Astrocyte (in vitro differentiated cells and primary cell): ENCODE measurements at regions not wholly inside any gene's neighbourhood (a gene's known extent, or its start where the extent isn't known, plus 50 kb on each side); places are given as distances from the start of the nearest gene placed in this dataset.

Experiments used
- DNase-seq: peaks from one replicate; pipeline ENCODE4 v3.0.0-alpha.2; 2010; ENCODE audit warnings: low read depth
- FAIRE-seq: peaks from 2 replicates; lab custom pipeline; 2011; peaks lifted over from hg19 to GRCh38; lab: Jason Lieb, UNC
- H2AFZ ChIP-seq: 2 replicates; pipeline ENCODE4 v1.6.0; 2012; ENCODE audit warnings: low read depth, low read length, inconsistent platforms
- H3K27ac ChIP-seq: 2 replicates; pipeline ENCODE4 v1.5.1; 2011; ENCODE audit warnings: low read depth, low read length, inconsistent platforms
- H3K27me3 ChIP-seq: 2 replicates; pipeline ENCODE4 v1.6.0; 2011; ENCODE audit warnings: low read length, inconsistent platforms; ENCODE audit not compliant: insufficient read depth
- H3K36me3 ChIP-seq: 2 replicates; pipeline ENCODE4 v1.5.1; 2011; ENCODE audit warnings: low read length, inconsistent platforms; ENCODE audit not compliant: insufficient read depth
- H3K4me1 ChIP-seq: 2 replicates; pipeline ENCODE4 v1.5.1; 2011; ENCODE audit warnings: low read length, inconsistent platforms; ENCODE audit not compliant: insufficient read depth
- H3K4me2 ChIP-seq: 2 replicates; pipeline ENCODE4 v1.6.0; 2012; ENCODE audit warnings: low read length, inconsistent platforms
- H3K4me3 ChIP-seq: 2 replicates; pipeline ENCODE4 v1.5.1; 2011; ENCODE audit warnings: low read depth, mild to moderate bottlenecking, low read length, inconsistent platforms; ENCODE audit not compliant: insufficient read depth
- H3K79me2 ChIP-seq: 2 replicates; pipeline ENCODE4 v1.6.0; 2012; ENCODE audit warnings: mild to moderate bottlenecking, low read length, inconsistent platforms; ENCODE audit not compliant: insufficient read depth
- H3K9ac ChIP-seq: 2 replicates; pipeline ENCODE4 v1.6.0; 2012; ENCODE audit warnings: mild to moderate bottlenecking, low read length, inconsistent platforms
- H3K9me3 ChIP-seq: 2 replicates; pipeline ENCODE4 v1.5.1; 2012; ENCODE audit warnings: low read depth, mild to moderate bottlenecking, low read length, inconsistent platforms; ENCODE audit not compliant: insufficient read depth
- H4K20me1 ChIP-seq: 2 replicates; pipeline ENCODE4 v1.6.0; 2012; ENCODE audit warnings: low read length, inconsistent platforms; ENCODE audit not compliant: insufficient read depth
- H3K27ac Mint-ChIP-seq: one replicate; pipeline ENCODE4 v1.8.0; 2021; ENCODE audit warnings: mild to moderate bottlenecking, mixed read lengths; ENCODE audit not compliant: unreplicated experiment
- H3K27me3 Mint-ChIP-seq: one replicate; pipeline ENCODE4 v1.8.0; 2021; ENCODE audit warnings: low read depth, mixed read lengths; ENCODE audit not compliant: unreplicated experiment
- H3K36me3 Mint-ChIP-seq: one replicate; pipeline ENCODE4 v1.8.0; 2021; ENCODE audit warnings: low read depth, mixed read lengths; ENCODE audit not compliant: unreplicated experiment
- H3K4me1 Mint-ChIP-seq: one replicate; pipeline ENCODE4 v1.8.0; 2021; ENCODE audit warnings: low read depth, mixed read lengths; ENCODE audit not compliant: unreplicated experiment
- H3K4me3 Mint-ChIP-seq: one replicate; pipeline ENCODE4 v1.8.0; 2021; ENCODE audit warnings: mild to moderate bottlenecking, moderate library complexity, mixed read lengths; ENCODE audit not compliant: unreplicated experiment
- H3K9me3 Mint-ChIP-seq: one replicate; pipeline ENCODE4 v1.8.0; 2021; ENCODE audit warnings: mild to moderate bottlenecking, mixed read lengths; ENCODE audit not compliant: unreplicated experiment
- CTCF ChIP-seq: IDR thresholded peaks from 2 replicates; pipeline ENCODE4 v1.5.1; 2011; ENCODE audit warnings: low read depth, mild to moderate bottlenecking, inconsistent platforms, low read length, moderate library complexity; ENCODE audit not compliant: insufficient read depth
- EZH2 ChIP-seq: IDR thresholded peaks from 2 replicates; pipeline ENCODE4 v1.6.1; 2012; ENCODE audit warnings: mild to moderate bottlenecking, low read length, inconsistent platforms; ENCODE audit not compliant: insufficient read depth

DNA sequence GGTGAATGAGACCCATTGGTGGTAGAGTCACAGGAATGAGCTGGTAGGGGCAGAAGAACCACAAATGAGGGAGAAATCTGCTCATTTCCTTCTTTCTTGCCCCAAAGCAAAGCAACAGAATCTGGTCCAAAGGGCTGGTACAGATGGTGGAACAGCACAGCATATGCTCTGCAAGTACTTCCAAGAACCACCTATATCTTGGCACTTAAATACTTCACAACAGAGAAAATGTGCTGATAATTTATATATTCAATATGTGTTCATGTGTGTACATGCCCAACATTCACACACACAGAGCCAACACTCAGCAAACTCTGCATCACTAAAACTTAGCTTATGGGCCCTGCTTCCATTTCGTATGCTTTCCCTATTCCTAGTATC, 884.4 kb upstream of the KLHL29 start:
- TF ChIP-seq CTCF (no peak), EZH2 (no peak)
- no peaks in the 10 kb centered on the region for H3K79me2 ChIP-seq
- H3K27me3 ChIP-seq = no peaks in the 10 kb centered on the region
- no peaks in the 10 kb centered on the region for H3K36me3 ChIP-seq
- no peak overlapping the region for H3K4me3 Mint-ChIP-seq
- H3K36me3 Mint-ChIP-seq = no peaks in the 10 kb centered on the region
- H3K9me3 ChIP-seq = no peaks in the 10 kb centered on the region
- no peak overlapping the region for H2AFZ ChIP-seq
- no peaks in the 10 kb centered on the region for H3K4me1 ChIP-seq
- no peak for DNase-seq
- no peaks in the 10 kb centered on the region for H4K20me1 ChIP-seq
- no peak overlapping the region for H3K27ac Mint-ChIP-seq
- no peak overlapping the region for H3K9ac ChIP-seq
- H3K4me1 Mint-ChIP-seq = peaks cover 10% of the 10 kb centered on the region
- FAIRE-seq = no peak
- H3K4me2 ChIP-seq = no peak overlapping the region
- no peaks in the 10 kb centered on the region for H3K27me3 Mint-ChIP-seq
- H3K4me3 ChIP-seq = no peak overlapping the region
- no peaks in the 10 kb centered on the region for H3K9me3 Mint-ChIP-seq
- no peak overlapping the region for H3K27ac ChIP-seq

- H3K4me2 ChIP-seq = no peak overlapping the region
- no peak overlapping the region for H3K4me3 ChIP-seq
- peaks cover 10% of the 10 kb centered on the region for H3K4me1 Mint-ChIP-seq
- no peak overlapping the region for H3K9ac ChIP-seq
- H3K79me2 ChIP-seq = no peaks in the 10 kb centered on the region
- no peaks in the 10 kb centered on the region for H3K9me3 Mint-ChIP-seq
- H3K27ac Mint-ChIP-seq = no peak overlapping the region
- H3K27me3 Mint-ChIP-seq = peaks cover 2% of the 10 kb centered on the region
- H3K4me3 Mint-ChIP-seq = no peak overlapping the region
- H3K36me3 ChIP-seq = no peaks in the 10 kb centered on the region
- H3K27ac ChIP-seq = no peak overlapping the region
- no peak overlapping the region for H2AFZ ChIP-seq
- TF ChIP-seq CTCF (no peak), EZH2 (no peak)
- no peaks in the 10 kb centered on the region for H3K9me3 ChIP-seq
- no peaks in the 10 kb centered on the region for H3K36me3 Mint-ChIP-seq
- DNase-seq = no peak
- H3K4me1 ChIP-seq = no peaks in the 10 kb centered on the region
- H4K20me1 ChIP-seq = no peaks in the 10 kb centered on the region
- no peak for FAIRE-seq
- no peaks in the 10 kb centered on the region for H3K27me3 ChIP-seq
These were observed 883.1 kb upstream of the KLHL29 start for GRCh38 chr2:22501851-22502250.

DNA sequence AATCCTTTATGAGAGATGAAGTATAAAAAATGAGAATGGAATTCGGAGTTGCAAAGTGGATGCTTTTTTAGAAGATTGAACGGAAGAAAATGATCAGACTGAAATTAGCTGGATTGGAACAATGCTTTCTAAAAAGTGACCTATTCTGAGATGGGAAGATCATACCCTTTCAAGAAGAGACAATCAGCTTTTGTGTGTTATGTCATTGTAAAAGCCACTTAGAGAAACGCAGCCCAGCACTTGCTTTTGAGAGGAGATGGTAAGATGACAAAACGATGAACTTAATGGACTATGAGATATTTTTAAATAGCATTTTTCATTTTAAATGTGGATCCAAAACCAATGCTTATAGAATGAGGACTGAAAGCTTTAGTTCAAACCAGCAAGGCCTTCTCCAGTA, 871.4 kb upstream of the KLHL29 start:
- TF ChIP-seq CTCF (no peak), EZH2 (no peak)
- Histone ChIP-seq H3K9me3 (peaks cover 4% of the 10 kb centered on the region), H3K4me1 (no peaks in the 10 kb centered on the region), H3K27ac (no peak overlapping the region), H3K79me2 (no peaks in the 10 kb centered on the region), H4K20me1 (no peaks in the 10 kb centered on the region), H2AFZ (no peak overlapping the region), H3K9ac (no peak overlapping the region), H3K4me2 (no peak overlapping the region), H3K4me3 (no peak overlapping the region), H3K36me3 (no peaks in the 10 kb centered on the region), H3K27me3 (no peaks in the 10 kb centered on the region)
- no peak overlapping the region for H3K27ac Mint-ChIP-seq
- H3K4me1 Mint-ChIP-seq = peaks cover 4% of the 10 kb centered on the region
- no peak overlapping the region for H3K4me3 Mint-ChIP-seq
- FAIRE-seq = no peak
- DNase-seq = no peak
- no peaks in the 10 kb centered on the region for H3K9me3 Mint-ChIP-seq
- no peaks in the 10 kb centered on the region for H3K36me3 Mint-ChIP-seq
- H3K27me3 Mint-ChIP-seq = no peaks in the 10 kb centered on the region
